ENCODE measurements at regions not wholly inside any gene's neighbourhood (a gene's known extent, or its start where the extent isn't known, plus 50 kb on each side); places are given as distances from the start of the nearest gene placed in this dataset.
A peak's percentile ranks its signal among the peaks of the same experiment; 100 is the strongest.
"Not testable (repeated sequence)": the region's sequence is repeated elsewhere in the genome, so short reads cannot be mapped to it uniquely, and the experiment has no call there.

- Histone ChIP-seq H3K27me3 (replicated peaks) (no peaks in the 10 kb centered on the region), H3K4me3 (ENCODE audit: low read depth, low read length) (no peak overlapping the region), H3K36me3 (replicated peaks) (no peaks in the 10 kb centered on the region), H3K27ac (no peak overlapping the region)
- in situ Hi-C loops (cut with HindIII; ENCODE audit: low pct_ligation_motif_present, low sequenced_read_pairs) = no loop called here
- TF ChIP-seq CTCF (IDR thresholded peaks at IDR 0.05; ENCODE audit: low read depth, low read length, missing control alignments) = no peak
- DNase-seq = no peak
Observed at GRCh38 chr15:66996094-66996493, 69.3 kb upstream of the SMAD3 start.

- H3K27ac ChIP-seq = no peak overlapping the region
- in situ Hi-C loops (cut with HindIII; ENCODE audit: low pct_ligation_motif_present, low sequenced_read_pairs) = no loop called here
- TF ChIP-seq CTCF (IDR thresholded peaks at IDR 0.05; ENCODE audit: low read depth, low read length, missing control alignments) = no peak
Observed at GRCh38 chr15:66997212-66997611, 68.2 kb upstream of the SMAD3 start.

GRCh38 chr15:66998234-66998633 is 67.2 kb upstream of the SMAD3 start:
- H3K4me3 ChIP-seq (ENCODE audit: low read depth, low read length); in situ Hi-C loops (cut with HindIII; ENCODE audit: low pct_ligation_motif_present, low sequenced_read_pairs); H3K36me3 ChIP-seq (replicated peaks); DNase-seq; H3K27ac ChIP-seq; H3K27me3 ChIP-seq (replicated peaks): not testable (repeated sequence)

More at GRCh38 chr15:66997212-66997611, 68.2 kb upstream of the SMAD3 start:
- no peaks in the 10 kb centered on the region for H3K36me3 ChIP-seq (replicated peaks)
- H3K27me3 ChIP-seq (replicated peaks) = no peaks in the 10 kb centered on the region
- no peak overlapping the region for H3K4me3 ChIP-seq (ENCODE audit: low read depth, low read length)
- peak; percentile 73 for DNase-seq

GRCh38 chr15:66999046-66999968 is 66.1 kb upstream of the SMAD3 start:
- Histone ChIP-seq H3K27ac (no peak overlapping the region), H3K36me3 (replicated peaks) (no peaks in the 10 kb centered on the region), H3K4me3 (ENCODE audit: low read depth, low read length) (no peak overlapping the region), H3K27me3 (replicated peaks) (no peaks in the 10 kb centered on the region)
- no peak for TF ChIP-seq CTCF (IDR thresholded peaks at IDR 0.05; ENCODE audit: low read depth, low read length, missing control alignments)
- DNase-seq = no peak
- in situ Hi-C loops (cut with HindIII; ENCODE audit: low pct_ligation_motif_present, low sequenced_read_pairs) = no loop called here

- no peak for DNase-seq
- H3K27ac ChIP-seq = no peak overlapping the region
- no peaks in the 10 kb centered on the region for H3K27me3 ChIP-seq (replicated peaks)
- in situ Hi-C loops (cut with HindIII; ENCODE audit: low pct_ligation_motif_present, low sequenced_read_pairs) = no loop called here
- no peak for TF ChIP-seq CTCF (IDR thresholded peaks at IDR 0.05; ENCODE audit: low read depth, low read length, missing control alignments)
- H3K4me3 ChIP-seq (ENCODE audit: low read depth, low read length) = no peak overlapping the region
- no peaks in the 10 kb centered on the region for H3K36me3 ChIP-seq (replicated peaks)
Observed at GRCh38 chr15:67000896-67001295, 64.5 kb upstream of the SMAD3 start.

GRCh38 chr15:67002368-67002767 is 63.0 kb upstream of the SMAD3 start:
- no peak for TF ChIP-seq CTCF (IDR thresholded peaks at IDR 0.05; ENCODE audit: low read depth, low read length, missing control alignments)
- no peak overlapping the region for H3K27ac ChIP-seq
- H3K36me3 ChIP-seq (replicated peaks) = no peaks in the 10 kb centered on the region
- H3K27me3 ChIP-seq (replicated peaks) = no peaks in the 10 kb centered on the region
- no peak for DNase-seq
- H3K4me3 ChIP-seq (ENCODE audit: low read depth, low read length) = no peak overlapping the region
- in situ Hi-C loops (cut with HindIII; ENCODE audit: low pct_ligation_motif_present, low sequenced_read_pairs) = no loop called here
